Omental fat pad (tissue), 3 donors: ENCODE measurements at regions not wholly inside any gene's neighbourhood (a gene's known extent, or its start where the extent isn't known, plus 50 kb on each side); places are given as distances from the start of the nearest gene placed in this dataset.

ENCODE experiments used
- ATAC-seq: fragments of 150-250 bp; one replicate; pipeline ENCODE4 v1.9.1; 2016; ENCODE audit warnings: mild to moderate bottlenecking, moderate library complexity; ENCODE audit not compliant: low FRiP score
- DNase-seq: peaks from one replicate; pipeline ENCODE4 v3.0.0-alpha.2; 2019; ENCODE audit warnings: low spot score
- TF ChIP-seq, protein P1 (sequence below), 3 donors: fragments of 450-650 bp; IDR thresholded peaks; one replicate each; pipeline ENCODE4 v1.5.1; 2016 to 2017; ENCODE audit warnings: antibody characterized with exemption in 3 of 3, mild to moderate bottlenecking in 3 of 3, moderate library complexity in 2 of 3

DNA sequence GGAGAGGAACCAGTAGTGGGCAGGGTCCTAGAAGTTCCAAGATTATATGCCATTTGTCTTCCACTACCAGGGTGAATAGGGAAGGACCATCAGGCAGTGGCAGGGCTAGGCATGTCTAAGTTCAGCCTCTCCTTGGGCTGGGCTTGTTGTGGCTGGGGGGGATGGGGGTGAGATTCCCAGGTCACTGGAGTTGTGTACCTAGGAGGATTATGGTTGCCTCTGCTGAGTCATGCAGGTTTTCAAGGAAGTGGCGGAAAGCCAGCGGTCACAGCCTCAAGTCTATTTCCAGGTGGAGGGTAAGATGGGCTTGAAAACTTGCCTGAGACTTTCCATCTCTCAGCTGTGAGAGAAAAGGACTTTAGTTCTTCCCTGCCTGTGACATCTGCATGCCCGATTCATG, 1407.1 kb downstream of the SI start:
- ATAC-seq (no peak), DNase-seq (no peak)
- TF ChIP-seq, protein P1, sequence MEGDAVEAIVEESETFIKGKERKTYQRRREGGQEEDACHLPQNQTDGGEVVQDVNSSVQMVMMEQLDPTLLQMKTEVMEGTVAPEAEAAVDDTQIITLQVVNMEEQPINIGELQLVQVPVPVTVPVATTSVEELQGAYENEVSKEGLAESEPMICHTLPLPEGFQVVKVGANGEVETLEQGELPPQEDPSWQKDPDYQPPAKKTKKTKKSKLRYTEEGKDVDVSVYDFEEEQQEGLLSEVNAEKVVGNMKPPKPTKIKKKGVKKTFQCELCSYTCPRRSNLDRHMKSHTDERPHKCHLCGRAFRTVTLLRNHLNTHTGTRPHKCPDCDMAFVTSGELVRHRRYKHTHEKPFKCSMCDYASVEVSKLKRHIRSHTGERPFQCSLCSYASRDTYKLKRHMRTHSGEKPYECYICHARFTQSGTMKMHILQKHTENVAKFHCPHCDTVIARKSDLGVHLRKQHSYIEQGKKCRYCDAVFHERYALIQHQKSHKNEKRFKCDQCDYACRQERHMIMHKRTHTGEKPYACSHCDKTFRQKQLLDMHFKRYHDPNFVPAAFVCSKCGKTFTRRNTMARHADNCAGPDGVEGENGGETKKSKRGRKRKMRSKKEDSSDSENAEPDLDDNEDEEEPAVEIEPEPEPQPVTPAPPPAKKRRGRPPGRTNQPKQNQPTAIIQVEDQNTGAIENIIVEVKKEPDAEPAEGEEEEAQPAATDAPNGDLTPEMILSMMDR (IDR thresholded peaks at IDR 0.05): no peak

DNA sequence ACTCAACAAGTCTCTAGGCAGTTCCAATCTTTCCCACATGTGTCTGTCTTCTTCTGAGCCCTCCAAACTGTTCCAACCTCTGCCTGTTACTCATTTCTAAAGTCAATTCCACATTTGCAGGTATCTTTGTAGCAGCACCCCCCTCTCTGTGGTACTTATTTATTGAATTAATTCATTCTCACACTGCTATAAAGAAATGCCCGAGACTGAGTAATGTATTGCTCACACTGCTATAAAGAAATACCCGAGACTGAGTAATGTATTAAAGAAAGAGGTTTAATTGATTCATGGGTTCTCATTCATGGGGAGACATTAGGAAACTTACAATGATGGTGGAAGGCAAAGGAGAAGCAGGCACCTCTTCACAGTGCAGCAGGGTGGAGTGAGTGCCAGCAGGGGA, 1413.8 kb downstream of the SI start:
- ATAC-seq (no peak), DNase-seq (no peak)
- TF ChIP-seq, protein P1 (IDR thresholded peaks at IDR 0.05): no peak

DNA sequence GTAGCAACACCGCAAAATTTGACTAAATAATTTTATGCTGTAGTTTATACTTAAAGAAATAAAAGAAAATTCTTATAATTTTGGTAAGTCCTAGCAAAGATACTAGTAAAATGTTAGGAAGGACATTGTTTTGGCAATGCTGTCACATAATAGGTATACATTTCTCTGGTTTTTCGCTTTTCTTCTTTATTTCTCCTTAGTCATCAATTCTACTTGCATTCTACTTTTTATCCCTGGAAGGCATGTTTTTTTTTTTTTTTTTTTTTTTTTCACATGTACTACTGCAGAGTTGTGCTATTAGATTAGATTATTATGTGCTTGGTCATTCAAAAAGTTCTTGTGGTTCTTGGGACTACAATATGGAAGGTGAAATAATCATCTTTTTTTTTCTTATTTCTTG, 1421.2 kb downstream of the SI start:
- ATAC-seq: no peak
- TF ChIP-seq, protein P1 (IDR thresholded peaks at IDR 0.05): no peak
- no peak for DNase-seq

DNA sequence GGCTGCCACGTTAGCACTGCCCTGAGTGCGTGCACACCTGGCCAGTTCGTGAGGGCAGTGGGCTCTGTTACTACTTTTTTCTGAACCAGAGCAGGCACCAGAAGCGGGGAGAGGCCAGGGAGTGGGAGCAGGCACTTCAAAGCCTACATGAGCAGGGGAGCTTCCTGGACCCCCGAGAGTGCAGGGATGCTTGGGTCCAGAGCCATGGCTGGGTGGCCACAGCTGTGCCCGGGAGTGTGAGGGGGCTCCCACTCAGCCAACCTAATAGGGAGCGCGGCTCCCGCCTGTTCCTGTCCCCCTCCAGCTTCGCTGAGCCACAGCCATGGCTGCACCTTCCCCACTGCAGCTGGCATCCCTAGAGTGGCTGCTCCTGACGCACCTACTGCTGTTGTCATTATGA, 1423.3 kb downstream of the SI start:
- TF ChIP-seq, protein P1 (IDR thresholded peaks at IDR 0.05): no peak

DNA sequence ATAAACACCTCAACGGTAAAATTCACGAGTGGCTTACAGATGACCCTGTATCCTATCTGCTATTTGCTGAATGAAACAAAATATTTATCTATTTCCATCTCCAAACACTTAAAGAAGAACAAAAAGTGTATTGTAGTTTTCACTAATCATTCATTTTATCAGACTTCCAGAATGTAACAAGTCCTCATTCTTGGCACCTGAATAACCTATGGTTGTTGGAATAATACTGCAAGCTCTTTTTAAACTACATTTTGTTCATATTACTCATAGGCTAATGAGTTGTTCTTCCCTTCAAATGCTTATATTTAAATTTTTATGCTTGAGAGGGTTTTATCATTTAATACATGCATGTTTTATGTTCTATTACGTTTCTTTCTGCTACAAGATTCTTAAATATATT, 1434.1 kb downstream of the SI start:
- no peak for DNase-seq
- ATAC-seq: no peak
- TF ChIP-seq, protein P1 (IDR thresholded peaks at IDR 0.05): no peak

More for the DNA sequence above, 1423.3 kb downstream of the SI start:
- ATAC-seq (no peak), DNase-seq (no peak)

DNA sequence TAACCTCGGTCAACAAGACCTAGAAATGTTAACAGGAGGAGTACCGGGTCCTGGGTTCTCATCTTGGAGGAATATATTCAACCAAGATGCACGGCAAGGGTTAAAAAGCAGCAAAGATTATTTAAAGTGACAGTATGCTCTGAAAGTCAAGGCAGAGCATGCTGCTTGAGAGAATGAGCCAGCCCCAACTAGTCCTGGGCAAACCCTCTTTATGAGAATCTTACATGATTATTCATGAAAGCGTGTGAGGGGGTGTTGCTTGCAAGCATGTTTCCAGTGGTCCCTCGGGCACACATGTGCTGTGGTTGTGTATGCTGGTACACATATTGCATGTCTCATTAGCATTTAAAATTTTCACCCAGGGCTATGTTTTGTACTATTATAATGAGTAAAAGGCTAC, 1445.6 kb downstream of the SI start:
- no peak for DNase-seq
- ATAC-seq: no peak
- TF ChIP-seq, protein P1 (IDR thresholded peaks at IDR 0.05): no peak

DNA sequence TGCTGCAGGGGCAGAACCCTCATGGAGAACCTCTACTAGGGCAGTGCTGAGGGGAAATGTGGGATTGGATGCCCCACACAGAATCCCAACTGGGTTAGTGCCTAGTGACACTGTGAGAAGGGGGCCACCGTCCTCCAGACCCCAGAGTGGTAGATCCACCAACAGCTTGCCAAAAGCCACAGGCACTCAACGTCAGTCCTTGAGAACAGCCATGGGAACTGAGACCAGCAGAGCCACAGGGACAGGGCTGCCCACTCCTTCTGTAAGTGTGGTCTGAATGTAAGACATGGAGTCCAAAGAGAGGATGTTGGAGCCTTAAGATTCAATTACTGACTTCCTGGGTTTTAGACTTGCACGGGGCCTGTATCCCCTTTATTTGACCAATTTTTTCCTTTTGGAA, 1451.5 kb downstream of the SI start:
- TF ChIP-seq, protein P1 (IDR thresholded peaks at IDR 0.05): no peak
- DNase-seq (no peak), ATAC-seq (no peak)
